NAMALWA (cell line): ENCODE measurements at regions not wholly inside any gene's neighbourhood (a gene's known extent, or its start where the extent isn't known, plus 50 kb on each side); places are given as distances from the start of the nearest gene placed in this dataset.

ENCODE experiments used
- DNase-seq: peaks from one replicate; pipeline ENCODE4 v3.0.0-alpha.2; 2015; ENCODE audit warnings: low spot score

GRCh38 chr4:3343358-3343757 is 50.5 kb downstream of the RGS12 start:
- no peak for DNase-seq

GRCh38 chr4:3344104-3344503 is 51.3 kb downstream of the RGS12 start:
- no peak for DNase-seq

- DNase-seq: no peak
Observed at GRCh38 chr4:3344596-3344995, 51.8 kb downstream of the RGS12 start.

- no peak for DNase-seq
Observed at GRCh38 chr4:3345384-3345783, 52.6 kb downstream of the RGS12 start.

- DNase-seq: peak; percentile 86
Observed at GRCh38 chr4:3346146-3346545, 53.3 kb downstream of the RGS12 start.

GRCh38 chr4:3347871-3348270 is 55.0 kb downstream of the RGS12 start:
- no peak for DNase-seq

GRCh38 chr4:3348621-3349020 is 55.8 kb downstream of the RGS12 start:
- DNase-seq: no peak

- no peak for DNase-seq
Observed at GRCh38 chr4:3349116-3349515, 56.3 kb downstream of the RGS12 start.

- no peak for DNase-seq
Observed at GRCh38 chr4:3351997-3352396, 59.2 kb downstream of the RGS12 start.

GRCh38 chr4:3352505-3352904 is 59.7 kb downstream of the RGS12 start:
- DNase-seq: no peak

GRCh38 chr4:3352941-3353594 is 60.2 kb downstream of the RGS12 start:
- no peak for DNase-seq

GRCh38 chr4:3353752-3354454 is 61.1 kb downstream of the RGS12 start:
- no peak for DNase-seq

GRCh38 chr4:3354455-3354811 is 61.6 kb downstream of the RGS12 start:
- no peak for DNase-seq

GRCh38 chr4:3355266-3355748 is 62.5 kb downstream of the RGS12 start:
- peak; percentile 26 for DNase-seq

GRCh38 chr4:3358656-3359055 is 65.8 kb downstream of the RGS12 start:
- DNase-seq: no peak

GRCh38 chr4:3360777-3361176 is 68.0 kb downstream of the RGS12 start:
- no peak for DNase-seq

GRCh38 chr4:3361406-3361805 is 68.6 kb downstream of the RGS12 start:
- DNase-seq: no peak

- no peak for DNase-seq
Observed at GRCh38 chr4:3361896-3362295, 69.1 kb downstream of the RGS12 start.

- no peak for DNase-seq
Observed at GRCh38 chr4:3362431-3363287, 69.8 kb downstream of the RGS12 start.

- no peak for DNase-seq
Observed at GRCh38 chr4:3363411-3364141, 70.8 kb downstream of the RGS12 start.

GRCh38 chr4:3364199-3364598 is 71.4 kb downstream of the RGS12 start:
- DNase-seq: no peak

GRCh38 chr4:3364634-3365314 is 72.0 kb downstream of the RGS12 start:
- no peak for DNase-seq
